HG03095 (cell line): ENCODE measurements at regions not wholly inside any gene's neighbourhood (a gene's known extent, or its start where the extent isn't known, plus 50 kb on each side); places are given as distances from the start of the nearest gene placed in this dataset.

Source experiments
- ATAC-seq: cut with Tn5 transposase; IDR thresholded peaks from one replicate; pipeline ENCODE4 v1.9.1; 2021; ENCODE audit warnings: moderate library complexity; ENCODE audit not compliant: unreplicated experiment

DNA sequence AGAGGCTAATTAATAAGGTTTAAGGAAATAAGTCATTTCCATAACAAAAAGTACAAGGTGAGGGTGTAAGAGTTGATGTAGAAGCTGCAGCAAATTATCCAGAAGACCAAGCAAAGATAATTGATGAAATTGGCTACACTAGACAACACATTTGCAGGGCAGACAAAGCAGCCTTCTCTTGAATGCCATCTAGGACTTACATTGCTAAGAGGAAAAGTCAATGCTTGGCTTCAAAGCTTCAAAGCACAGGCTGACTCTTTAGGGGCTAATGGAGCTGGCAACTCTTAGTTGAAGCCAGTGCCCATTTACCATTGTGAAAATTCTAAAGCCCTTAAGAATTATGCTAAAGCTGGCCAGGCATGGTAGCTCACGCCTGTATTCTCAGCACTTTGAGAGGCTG, 728.6 kb upstream of the KLHL29 start:
- ATAC-seq: no peak

DNA sequence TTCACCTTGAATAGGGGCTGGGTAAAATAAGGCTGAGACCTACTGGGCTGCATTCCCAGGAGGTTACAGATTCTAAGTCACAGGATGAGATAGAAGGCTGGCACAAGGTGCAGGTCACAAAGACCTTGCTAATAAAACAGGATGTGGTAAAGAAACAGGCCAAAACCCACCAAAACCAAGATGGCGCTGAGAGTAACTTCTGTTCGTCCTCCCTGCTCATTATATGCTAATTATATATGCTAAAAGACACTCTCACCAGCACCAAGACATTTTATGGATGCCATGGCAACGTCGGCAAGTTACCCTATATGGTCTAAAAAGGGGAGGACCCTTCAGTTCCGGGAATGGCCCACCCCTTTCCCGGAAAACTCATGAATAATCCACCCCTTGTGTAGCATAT, 711.5 kb upstream of the KLHL29 start:
- no peak for ATAC-seq

DNA sequence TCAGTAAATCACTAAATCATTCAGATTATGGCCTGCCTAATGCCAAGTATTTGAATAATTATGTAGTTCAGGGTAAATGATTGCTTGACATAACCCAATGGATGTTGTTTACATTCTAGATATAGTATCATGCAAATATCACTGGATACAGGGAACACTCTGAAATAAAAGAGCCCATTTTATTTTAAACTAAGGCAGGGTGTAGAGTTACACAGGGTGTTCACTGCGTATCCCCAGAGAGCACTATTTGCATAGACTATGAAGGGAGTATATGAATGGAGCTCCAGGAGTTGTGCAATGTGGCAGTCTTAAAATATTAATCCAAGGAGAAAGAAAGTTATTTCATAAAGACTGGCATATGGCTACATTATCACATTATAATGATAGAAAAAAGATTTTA, 701.1 kb upstream of the KLHL29 start:
- no peak for ATAC-seq

DNA sequence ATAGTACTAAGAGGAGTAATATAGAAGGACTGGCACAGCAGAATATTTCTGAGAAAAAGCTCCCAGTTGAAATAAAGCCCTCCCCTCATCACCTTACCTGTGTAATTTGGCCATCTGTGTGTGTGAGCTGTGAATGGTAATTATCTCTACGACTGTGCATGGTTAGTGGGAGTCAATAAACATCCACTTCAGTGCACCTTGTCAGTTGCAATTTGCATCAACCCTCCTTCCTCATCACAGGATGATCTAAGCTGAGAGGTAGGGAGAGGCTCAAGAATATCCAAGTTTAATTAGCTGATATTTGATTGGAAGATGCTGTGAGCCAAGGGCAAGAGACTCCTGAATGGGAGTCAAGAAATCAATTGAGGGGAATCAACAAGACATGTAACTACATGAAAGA, 694.9 kb upstream of the KLHL29 start:
- no peak for ATAC-seq

DNA sequence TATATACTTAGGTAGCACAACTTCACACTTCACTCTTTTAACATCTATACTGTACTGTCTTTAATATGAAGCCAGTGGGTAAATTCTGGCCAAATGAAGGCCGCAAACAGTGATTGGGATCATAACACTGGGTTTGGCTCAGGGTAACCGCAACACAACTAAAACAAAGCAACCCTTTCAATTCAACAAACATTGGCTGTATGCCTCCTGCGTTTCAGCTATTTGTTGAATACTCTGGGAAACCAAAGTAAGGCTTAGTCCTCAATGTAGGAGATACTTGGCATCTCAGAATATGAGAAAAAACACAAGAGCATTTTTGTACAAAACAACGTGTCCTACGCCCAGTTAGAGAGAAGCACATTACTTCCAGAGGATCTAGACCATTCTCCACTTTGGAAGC, 693.3 kb upstream of the KLHL29 start:
- no peak for ATAC-seq

DNA sequence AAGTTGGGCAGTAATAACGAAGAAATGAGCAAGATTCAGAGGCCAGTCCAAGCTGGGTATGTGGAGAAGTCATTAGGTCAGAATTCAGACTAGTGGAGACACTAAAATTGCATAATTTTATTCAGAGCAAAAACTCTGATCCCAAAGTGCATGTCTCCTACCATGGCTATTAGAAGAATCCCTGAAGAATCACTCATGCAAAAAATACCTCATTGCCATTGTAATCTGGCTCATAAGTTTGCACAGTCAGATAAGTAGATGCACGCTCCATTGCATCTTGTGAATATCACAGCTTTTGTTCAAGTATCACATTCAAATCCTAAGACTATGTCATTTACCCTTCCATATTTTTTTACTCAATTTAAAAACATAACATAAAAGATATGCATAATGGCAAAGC, 692.2 kb upstream of the KLHL29 start:
- ATAC-seq: no peak

DNA sequence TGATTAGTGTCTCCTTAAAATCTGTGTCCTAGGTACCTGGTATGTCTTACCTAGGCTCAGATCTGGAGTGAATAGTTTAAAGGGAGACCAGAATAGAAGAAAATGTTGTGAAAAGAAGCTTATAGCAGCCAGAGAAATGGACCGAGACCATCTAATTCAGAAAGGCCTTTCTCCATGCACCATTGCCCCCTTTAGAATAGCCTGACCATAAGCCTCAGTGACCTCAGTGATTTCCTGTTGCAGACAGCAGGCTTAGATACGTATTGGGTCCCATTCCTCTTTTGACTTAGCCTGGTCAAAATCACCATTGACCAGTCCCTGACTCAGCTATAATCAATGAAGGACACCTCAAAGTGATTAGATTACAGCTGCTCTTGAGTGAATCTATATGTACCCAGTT, 690.7 kb upstream of the KLHL29 start:
- ATAC-seq: no peak

DNA sequence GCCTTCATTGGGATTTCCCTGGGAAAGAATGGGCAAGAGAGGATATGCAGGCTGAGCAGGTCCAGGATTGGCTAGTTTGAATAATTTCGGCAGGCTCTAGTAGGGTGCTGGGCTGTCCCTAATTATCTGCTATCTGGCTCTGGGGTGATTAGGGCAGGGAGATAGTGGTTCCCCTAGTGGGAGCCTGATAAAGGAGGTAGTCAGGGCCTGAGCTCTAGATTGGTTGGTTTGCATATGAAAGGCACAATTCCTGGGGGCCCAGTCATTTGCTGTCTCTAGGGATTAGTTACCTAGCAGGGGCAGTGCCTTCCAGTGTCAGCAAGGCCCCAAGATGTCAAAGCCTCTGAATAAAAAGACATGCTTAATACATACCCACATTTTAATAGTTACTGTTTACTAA, 690.1 kb upstream of the KLHL29 start:
- no peak for ATAC-seq

DNA sequence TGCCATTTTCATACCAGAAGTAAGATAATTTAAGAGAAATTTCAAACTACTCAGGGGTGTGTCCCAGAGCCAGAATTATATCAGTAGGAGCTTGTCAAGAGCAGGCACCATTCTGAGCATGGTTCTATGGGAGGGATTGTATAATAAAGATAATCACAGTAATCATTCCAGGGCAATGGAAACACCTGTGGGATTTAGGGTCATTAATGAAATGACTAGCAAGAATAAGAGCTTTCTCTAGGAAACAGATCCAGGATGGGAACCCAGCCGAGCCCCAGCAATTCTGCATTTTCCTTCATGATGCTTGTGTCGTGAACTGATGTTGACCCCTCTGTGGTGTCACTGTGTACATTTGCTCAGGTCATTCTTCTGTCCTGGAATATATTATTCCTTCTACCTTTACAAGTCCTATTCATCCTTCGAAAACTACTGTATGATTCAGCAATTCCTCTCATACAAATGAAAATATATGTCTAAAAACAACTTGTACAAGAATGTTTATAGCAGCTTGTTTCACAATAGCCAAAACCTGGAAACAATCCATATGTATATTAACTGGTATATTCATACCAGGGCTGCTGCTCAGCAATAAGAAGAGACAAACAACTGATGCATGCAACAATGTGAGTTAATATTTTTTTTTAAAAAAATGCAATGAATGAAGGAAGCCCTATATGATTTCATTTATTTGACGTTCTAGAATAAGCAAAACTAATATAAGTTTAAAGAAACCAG, 687.8 kb upstream of the KLHL29 start:
- no peak for ATAC-seq

DNA sequence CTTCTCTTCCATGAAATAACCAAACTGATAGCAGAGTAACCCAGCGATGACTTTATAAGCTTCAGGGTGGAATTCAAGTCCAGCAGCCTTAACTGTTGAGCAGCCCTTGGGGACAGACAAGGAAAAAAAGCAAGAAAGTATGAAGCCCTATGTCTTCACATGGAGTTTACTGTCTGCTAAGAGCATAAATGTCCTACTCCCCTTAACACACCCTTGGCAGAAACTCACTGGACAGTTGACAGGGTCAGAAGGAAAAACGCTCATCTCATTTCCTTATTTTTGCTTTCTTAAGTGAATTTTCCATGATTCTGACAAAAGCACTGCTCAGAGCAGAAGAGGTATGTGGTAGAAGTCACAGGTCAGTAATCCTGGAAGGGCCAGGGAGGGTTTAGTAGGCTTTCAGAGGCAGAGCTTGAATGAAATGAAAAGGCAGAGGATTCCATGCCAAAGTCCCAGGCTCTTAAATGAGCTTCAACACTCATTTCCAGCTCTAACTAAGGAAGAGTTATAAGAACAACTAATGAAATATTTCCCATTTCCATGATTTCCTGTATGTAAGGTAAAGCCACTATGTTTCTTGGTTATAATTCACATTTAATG, 683.3 kb upstream of the KLHL29 start:
- ATAC-seq: no peak

DNA sequence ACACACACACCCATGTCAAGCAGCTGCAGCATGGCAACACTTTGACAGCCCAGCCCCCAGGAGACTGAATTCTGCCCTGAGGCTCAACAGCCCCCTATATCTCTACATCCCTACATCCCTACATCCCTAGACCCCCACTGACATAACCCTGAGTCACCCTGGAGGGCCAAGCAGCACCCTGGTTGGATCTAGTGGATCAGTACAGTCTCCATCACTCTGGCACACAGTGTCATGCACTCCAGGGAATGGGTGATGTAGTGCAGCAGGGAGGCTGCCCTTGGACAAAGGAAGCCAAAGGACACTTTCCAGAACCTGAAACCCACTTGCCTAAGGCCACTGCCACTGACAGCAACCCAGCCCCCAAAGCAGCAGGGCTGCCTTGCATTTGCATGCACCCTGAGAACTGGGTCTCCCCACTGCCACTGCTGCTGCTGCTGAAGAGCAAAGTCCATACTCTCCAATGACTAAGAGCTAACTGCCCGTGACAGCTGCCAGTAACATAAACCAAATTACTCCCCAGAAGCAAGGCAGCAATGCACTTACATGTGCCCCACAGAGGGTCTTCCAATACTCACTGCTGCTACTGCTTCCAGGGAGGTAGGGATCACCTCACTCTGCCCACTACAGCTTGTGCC, 681.6 kb upstream of the KLHL29 start:
- ATAC-seq: no peak

DNA sequence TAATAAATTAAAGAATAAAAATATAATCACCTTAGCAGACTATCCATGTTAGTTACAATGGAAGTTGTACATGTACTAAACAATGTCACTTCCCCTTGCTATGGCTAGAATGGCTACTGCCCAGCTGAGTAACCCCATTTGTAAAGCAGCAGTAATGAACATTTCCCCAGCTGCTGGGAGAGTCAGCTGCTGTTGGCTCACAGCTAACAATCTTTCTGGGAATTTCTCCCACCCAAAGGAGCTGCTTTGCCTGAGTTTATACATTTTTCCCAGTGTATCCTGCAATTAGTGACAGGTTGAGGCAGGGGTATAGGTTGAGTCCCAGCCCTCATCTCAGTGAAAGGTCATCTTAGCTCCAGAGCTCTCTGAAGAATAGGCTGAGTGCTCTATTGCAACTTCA, 665.6 kb upstream of the KLHL29 start:
- no peak for ATAC-seq

DNA sequence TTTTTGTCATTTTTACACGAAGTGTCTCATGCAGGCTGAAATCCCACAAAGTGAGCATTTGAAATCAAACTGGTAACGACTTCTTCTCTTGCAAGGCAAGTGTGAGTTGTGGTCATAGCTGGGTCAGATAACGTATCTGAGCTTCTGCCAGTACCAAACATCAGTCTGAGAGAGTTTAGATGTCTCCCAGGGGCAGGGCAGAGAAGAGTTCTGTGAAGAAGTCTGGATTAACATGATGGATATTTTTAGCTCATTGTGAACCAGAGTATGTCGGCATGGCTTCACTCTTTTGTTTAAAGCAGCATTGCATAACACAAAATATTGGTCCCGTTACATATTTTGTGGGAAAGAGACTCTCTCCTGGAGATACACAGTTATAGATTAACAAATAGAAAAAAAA, 655.5 kb upstream of the KLHL29 start:
- no peak for ATAC-seq

DNA sequence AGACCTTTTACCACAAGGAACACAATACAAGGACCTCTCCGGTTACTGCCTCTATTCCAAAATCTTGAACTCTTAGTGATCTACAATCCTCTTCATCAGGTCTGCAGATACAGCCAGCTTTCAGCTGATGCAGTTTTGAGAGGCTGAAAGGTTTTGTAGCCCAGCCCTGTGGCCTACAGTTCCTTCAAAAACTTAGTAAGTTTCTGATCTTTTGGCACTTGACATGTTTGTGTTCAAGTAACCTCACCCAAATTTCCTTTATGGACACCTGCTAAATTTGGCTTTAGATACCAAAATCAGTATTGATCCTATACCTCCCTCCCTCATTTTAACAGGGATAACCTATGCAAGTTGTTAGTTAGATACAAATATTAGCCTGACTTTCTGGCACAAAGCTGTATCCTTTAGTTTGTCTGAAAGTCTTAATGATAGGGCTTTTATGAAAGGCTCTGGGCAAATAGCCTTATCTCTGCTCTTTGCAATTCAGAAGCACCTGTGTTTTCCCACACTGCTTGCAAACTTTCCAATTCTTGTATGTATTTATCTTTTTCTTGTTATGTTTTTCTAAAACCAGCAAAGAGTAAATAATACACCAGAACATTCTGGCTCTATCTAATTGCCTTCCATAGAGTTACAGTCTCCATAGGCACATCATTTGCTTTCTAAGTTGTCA, 650.5 kb upstream of the KLHL29 start:
- ATAC-seq: no peak

DNA sequence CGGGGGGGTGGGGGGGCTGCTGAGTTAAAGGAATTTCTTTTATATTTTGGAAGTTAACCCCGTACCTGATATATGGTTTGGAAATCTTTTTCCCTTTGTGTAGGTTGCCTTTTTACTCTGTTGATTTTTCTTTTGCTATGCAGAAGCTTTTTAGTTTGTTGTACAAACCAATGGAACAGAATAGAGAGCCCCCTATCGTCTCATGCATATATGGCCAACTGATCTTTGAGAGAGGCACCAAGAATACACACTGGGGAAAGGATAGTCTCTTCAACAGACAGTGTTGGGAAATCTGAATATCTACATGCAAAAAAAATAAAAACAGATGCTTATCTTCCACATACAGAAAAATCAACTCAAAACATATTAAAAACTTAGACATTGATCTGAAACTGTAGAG, 647.8 kb upstream of the KLHL29 start:
- no peak for ATAC-seq

DNA sequence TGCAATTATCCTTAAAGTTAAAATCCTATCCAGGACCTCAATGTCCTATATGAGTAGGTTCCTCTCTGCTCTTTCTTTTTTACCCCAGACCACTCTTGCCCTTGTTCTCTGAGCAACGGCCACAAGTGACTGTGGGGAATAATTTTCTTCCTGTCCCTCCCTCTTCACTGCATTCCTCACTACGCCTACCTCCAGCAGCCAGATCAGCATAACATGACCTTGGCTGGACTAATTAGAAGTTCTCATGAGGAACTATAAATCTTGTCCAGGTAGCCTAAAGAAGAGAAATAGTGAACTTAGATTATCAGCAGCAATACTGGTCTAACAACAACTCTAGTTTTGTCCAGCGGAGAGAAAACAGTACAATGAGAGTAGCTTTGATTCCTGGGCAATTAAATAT, 643.8 kb upstream of the KLHL29 start:
- ATAC-seq: no peak

DNA sequence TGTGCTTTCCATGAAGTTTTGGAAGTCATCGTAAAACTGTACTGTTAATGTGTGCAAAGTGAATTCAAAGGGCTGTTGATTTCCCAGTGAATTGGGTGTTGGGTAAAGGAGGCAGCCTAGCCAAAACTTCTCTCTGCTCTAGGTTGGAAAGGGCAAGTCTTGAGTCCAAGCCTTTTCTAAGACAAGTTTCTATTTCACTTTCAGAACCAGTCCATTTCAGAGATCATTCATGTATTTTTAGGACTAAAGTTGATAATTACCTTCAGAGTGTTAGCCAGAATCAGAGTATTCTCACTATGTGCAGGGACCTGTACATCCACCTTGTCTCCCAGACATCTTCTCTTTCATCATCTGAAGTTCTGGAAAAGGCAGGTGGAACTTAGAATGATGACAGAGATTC, 636.1 kb upstream of the KLHL29 start:
- ATAC-seq: no peak

DNA sequence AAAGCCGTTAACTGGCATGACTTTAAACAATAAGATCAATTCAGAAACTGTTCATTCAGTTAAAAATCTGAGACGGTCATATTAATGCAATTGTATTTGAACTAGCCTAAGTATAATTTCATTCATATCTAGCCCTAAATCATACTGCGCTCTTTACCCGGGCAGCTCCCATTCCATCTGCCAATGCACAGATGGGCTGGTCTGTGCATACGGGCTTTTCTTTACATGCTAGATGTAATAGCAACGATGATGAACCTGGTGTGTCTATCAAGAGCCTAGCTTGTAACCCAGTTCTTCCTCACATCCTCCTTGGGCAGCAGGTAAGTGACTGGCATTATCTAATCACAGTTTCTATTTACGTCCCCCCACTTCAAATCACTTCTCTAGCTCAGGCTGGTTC, 631.5 kb upstream of the KLHL29 start:
- no peak for ATAC-seq

DNA sequence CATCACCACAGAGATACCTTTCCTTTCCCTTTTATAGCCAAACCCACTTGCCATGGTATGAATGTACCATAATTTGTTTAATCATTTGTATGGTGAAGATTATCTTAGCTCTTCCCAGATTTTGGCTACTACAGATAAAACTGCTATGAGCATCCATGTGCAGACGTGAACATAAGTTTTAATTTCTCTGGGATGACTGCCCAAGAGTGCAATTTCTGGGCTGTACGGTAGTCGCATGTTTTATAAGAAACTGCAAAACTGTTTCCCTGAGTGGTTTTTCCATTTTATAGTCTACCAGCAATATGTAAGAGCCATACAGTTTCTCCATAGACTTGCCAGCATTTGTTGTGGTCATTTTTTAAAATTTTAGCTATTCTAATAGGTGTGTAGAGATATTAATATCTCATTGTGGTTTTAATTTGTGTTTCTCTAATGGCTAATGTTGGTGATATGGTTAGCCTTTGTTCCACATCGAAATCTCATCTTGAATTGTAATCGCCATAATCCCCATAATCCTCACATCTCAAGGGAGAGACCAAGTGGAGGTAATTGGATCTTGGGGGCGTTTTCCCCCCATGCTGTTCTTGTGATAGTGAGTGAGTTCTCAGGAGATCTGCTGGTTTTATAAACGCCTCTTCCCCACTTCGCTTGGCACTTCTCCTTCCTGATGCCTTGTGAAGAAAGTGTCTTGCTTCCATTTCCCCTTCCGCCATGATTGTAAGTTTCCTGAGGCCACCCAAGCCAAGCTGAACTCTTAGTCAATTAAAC, 628.5 kb upstream of the KLHL29 start:
- ATAC-seq: no peak

DNA sequence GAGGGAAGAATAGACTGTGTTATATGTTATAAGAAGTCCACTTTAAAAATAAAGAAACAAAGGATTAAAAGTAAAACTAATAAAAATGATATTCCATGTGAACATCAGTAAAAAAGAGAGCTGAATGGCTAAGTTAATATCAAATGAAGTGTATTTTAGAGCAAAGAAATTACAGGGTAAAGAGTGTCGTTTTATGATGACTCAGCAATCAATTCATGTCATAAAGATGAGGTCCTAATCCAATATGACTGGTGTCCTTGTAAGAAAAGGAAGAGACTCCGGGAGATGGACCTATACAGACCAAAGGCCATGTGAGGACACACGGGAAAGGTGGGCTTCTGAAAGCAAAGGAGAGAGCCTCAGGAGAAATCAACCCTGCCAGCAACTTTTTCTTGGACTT, 615.5 kb upstream of the KLHL29 start:
- ATAC-seq: no peak

DNA sequence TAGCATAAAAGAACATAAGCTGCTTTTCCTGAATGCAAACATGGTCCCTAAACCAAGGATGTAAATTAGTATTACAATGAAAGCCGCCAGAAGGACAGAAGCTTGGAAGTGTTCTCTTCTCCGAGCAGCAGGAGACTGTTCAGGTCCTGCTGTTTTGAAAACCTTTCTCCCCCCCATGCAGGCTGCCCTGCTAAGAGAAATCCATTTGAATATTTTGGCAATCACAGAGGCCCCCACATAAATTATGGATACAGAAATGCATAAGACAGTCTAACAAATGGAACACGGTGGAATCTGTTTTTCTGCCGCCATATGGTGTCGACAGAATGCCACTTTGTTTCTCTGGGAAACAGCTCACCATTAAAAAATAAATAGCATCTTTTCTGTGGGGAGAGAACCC, 600.4 kb upstream of the KLHL29 start:
- ATAC-seq: no peak
